H9 (cell line): ENCODE measurements at regions not wholly inside any gene's neighbourhood (a gene's known extent, or its start where the extent isn't known, plus 50 kb on each side); places are given as distances from the start of the nearest gene placed in this dataset.

Source experiments
- DNase-seq: peaks from one replicate; pipeline ENCODE4 v3.0.0-alpha.2; 2017
- H2AFZ ChIP-seq: one replicate; pipeline ENCODE4 v1.6.1; 2013; ENCODE audit warnings: mild to moderate bottlenecking, low read length, control low read depth, moderate library complexity
- H2AK5ac ChIP-seq: 2 replicates; pipeline ENCODE4 v1.6.1; 2013; ENCODE audit warnings: low read length, control low read depth, mixed read lengths; ENCODE audit not compliant: insufficient read length
- H2BK120ac ChIP-seq: one replicate; pipeline ENCODE4 v1.6.1; 2013; ENCODE audit warnings: low read depth, mild to moderate bottlenecking, low read length, control low read depth, inconsistent platforms; ENCODE audit not compliant: poor library complexity, severe bottlenecking
- H2BK12ac ChIP-seq: 2 replicates; pipeline ENCODE4 v1.6.1; 2013; ENCODE audit warnings: low read length, control low read depth, mixed read lengths, low read depth; ENCODE audit not compliant: insufficient read length
- H2BK15ac ChIP-seq: 2 replicates; pipeline ENCODE4 v1.6.1; 2013; ENCODE audit warnings: low read depth, low read length, control low read depth
- H2BK20ac ChIP-seq: one replicate; pipeline ENCODE4 v1.6.1; 2013; ENCODE audit warnings: low read depth, mild to moderate bottlenecking, low read length, control low read depth, inconsistent platforms; ENCODE audit not compliant: poor library complexity, severe bottlenecking
- H2BK5ac ChIP-seq: 2 replicates; pipeline ENCODE4 v1.6.1; 2013; ENCODE audit warnings: low read length, control low read depth, mixed read lengths; ENCODE audit not compliant: insufficient read length
- H3K14ac ChIP-seq: 2 replicates; pipeline ENCODE4 v1.6.1; 2013; ENCODE audit warnings: low read length, control low read depth; ENCODE audit not compliant: insufficient read depth
- H3K18ac ChIP-seq: 2 replicates; pipeline ENCODE4 v1.6.1; 2013; ENCODE audit warnings: low read depth, mild to moderate bottlenecking, mixed read lengths, low read length, control low read depth; ENCODE audit not compliant: insufficient read length
- H3K23ac ChIP-seq: 2 replicates; pipeline ENCODE4 v1.6.1; 2013; ENCODE audit warnings: low read length, control low read depth, mixed read lengths, low read depth; ENCODE audit not compliant: insufficient read length
- H3K23me2 ChIP-seq: 2 replicates; pipeline ENCODE4 v1.6.1; 2013; ENCODE audit warnings: low read depth, mild to moderate bottlenecking, mixed read lengths, low read length, control low read depth; ENCODE audit not compliant: insufficient read length, poor library complexity, severe bottlenecking
- H3K27ac ChIP-seq: 2 replicates; pipeline ENCODE4 v1.5.1; 2013; ENCODE audit warnings: low read length, control low read depth, mixed read lengths, low read depth; ENCODE audit not compliant: insufficient read length
- H3K27me3 ChIP-seq: 2 replicates; pipeline ENCODE4 v1.6.1; 2013; ENCODE audit warnings: low read length, control low read depth, inconsistent platforms; ENCODE audit not compliant: insufficient read depth
- H3K4ac ChIP-seq: 2 replicates; pipeline ENCODE4 v1.6.1; 2013; ENCODE audit warnings: low read depth, mild to moderate bottlenecking, control low read depth, inconsistent platforms, low read length, moderate library complexity
- H3K4me1 ChIP-seq: 2 replicates; pipeline ENCODE4 v1.6.1; 2013; ENCODE audit warnings: low read length, control low read depth, inconsistent platforms; ENCODE audit not compliant: insufficient read depth
- H3K4me2 ChIP-seq: 2 replicates; pipeline ENCODE4 v1.6.1; 2013; ENCODE audit warnings: low read length, control low read depth, mixed read lengths; ENCODE audit not compliant: insufficient read length, insufficient read depth
- H3K56ac ChIP-seq: 2 replicates; pipeline ENCODE4 v1.6.1; 2013; ENCODE audit warnings: low read depth, mild to moderate bottlenecking, mixed read lengths, low read length, control low read depth; ENCODE audit not compliant: insufficient read length
- H3K79me1 ChIP-seq: 2 replicates; pipeline ENCODE4 v1.6.1; 2013; ENCODE audit warnings: low read depth, mild to moderate bottlenecking, moderate library complexity, low read length, control low read depth, inconsistent platforms; ENCODE audit not compliant: insufficient read depth, poor library complexity, severe bottlenecking
- H3K79me2 ChIP-seq: 2 replicates; pipeline ENCODE4 v1.6.1; 2013; ENCODE audit warnings: low read length, control low read depth, inconsistent platforms; ENCODE audit not compliant: insufficient read depth
- H3K9ac ChIP-seq: 2 replicates; pipeline ENCODE4 v1.6.1; 2013; ENCODE audit warnings: low read length, control low read depth, mixed read lengths; ENCODE audit not compliant: insufficient read length; ENCODE audit errors: extremely low read depth
- H3K9me3 ChIP-seq: one replicate; pipeline ENCODE4 v1.6.1; 2013; ENCODE audit warnings: low read depth, low read length, inconsistent platforms; ENCODE audit not compliant: control insufficient read depth
- H3T11ph ChIP-seq: one replicate; pipeline ENCODE4 v1.6.1; 2013; ENCODE audit warnings: mild to moderate bottlenecking, low read length, control low read depth, inconsistent platforms
- H4K20me1 ChIP-seq: one replicate; pipeline ENCODE4 v1.6.1; 2013; ENCODE audit not compliant: control insufficient read depth, insufficient read length, insufficient read depth
- H4K5ac ChIP-seq: 2 replicates; pipeline ENCODE4 v1.6.1; 2013; ENCODE audit warnings: low read depth, mild to moderate bottlenecking, mixed read lengths, low read length, control low read depth; ENCODE audit not compliant: insufficient read length
- H4K8ac ChIP-seq: replicated peaks from 2 replicates; pipeline ENCODE4 v1.6.1; 2013; ENCODE audit warnings: low read length, control low read depth, mixed read lengths, low read depth; ENCODE audit not compliant: insufficient read length
- H4K91ac ChIP-seq: 2 replicates; pipeline ENCODE4 v1.6.1; 2013; ENCODE audit warnings: low read depth, mild to moderate bottlenecking, moderate library complexity, mixed read lengths, low read length, control low read depth; ENCODE audit not compliant: insufficient read length
- H3K27ac Mint-ChIP-seq, 3 experiments: 2 replicates in 2 of 3; 3 replicates in 1 of 3; pipeline ENCODE4 v1.8.0; 2020 to 2021; ENCODE audit warnings: mixed read lengths in 3 of 3, mild to moderate bottlenecking in 1 of 3, moderate library complexity in 1 of 3
- H3K27me3 Mint-ChIP-seq: 2 replicates; pipeline ENCODE4 v1.8.0; 2021; ENCODE audit warnings: low read depth, mild to moderate bottlenecking, moderate library complexity, mixed read lengths
- H3K36me3 Mint-ChIP-seq, 3 experiments: 2 replicates in 2 of 3; 3 replicates in 1 of 3; pipeline ENCODE4 v1.8.0; 2020 to 2021; ENCODE audit warnings: low read depth in 3 of 3, mixed read lengths in 3 of 3; ENCODE audit not compliant: insufficient read depth in 1 of 3
- H3K4me1 Mint-ChIP-seq, 2 experiments: 2 replicates each; pipeline ENCODE4 v1.8.0; 2020; ENCODE audit warnings: mixed read lengths in 2 of 2
- H3K4me3 Mint-ChIP-seq, 2 experiments: 2 replicates in 1 of 2; 3 replicates in 1 of 2; pipeline ENCODE4 v1.8.0; 2020 to 2021; ENCODE audit warnings: mild to moderate bottlenecking in 2 of 2, mixed read lengths in 2 of 2, moderate library complexity in 1 of 2
- H3K9me3 Mint-ChIP-seq, 2 experiments: 2 replicates in 1 of 2; 3 replicates in 1 of 2; pipeline ENCODE4 v1.8.0; 2020; ENCODE audit warnings: mild to moderate bottlenecking in 2 of 2, mixed read lengths in 2 of 2, moderate library complexity in 1 of 2
- WGBS: extraction: QIAGEN DNeasy Blood & Tissue Kit; methylation state at CpG from one replicate; pipeline ENCODE4 v1.1.7; 2013; ENCODE audit warnings: missing lambda C conversion rate, low lambda C conversion rate, mixed read lengths; ENCODE audit not compliant: insufficient read length; ENCODE audit errors: extremely low coverage; 5-methylcytosine and 5-hydroxymethylcytosine counted together
- TF ChIP-seq, protein P1 (sequence below): fragments of 200-600 bp; sonication (generic); conservative IDR thresholded peaks from 3 replicates; pipeline ENCODE4 v1.8.0; 2021; ENCODE audit warnings: antibody characterized with exemption, mild to moderate bottlenecking

DNA sequence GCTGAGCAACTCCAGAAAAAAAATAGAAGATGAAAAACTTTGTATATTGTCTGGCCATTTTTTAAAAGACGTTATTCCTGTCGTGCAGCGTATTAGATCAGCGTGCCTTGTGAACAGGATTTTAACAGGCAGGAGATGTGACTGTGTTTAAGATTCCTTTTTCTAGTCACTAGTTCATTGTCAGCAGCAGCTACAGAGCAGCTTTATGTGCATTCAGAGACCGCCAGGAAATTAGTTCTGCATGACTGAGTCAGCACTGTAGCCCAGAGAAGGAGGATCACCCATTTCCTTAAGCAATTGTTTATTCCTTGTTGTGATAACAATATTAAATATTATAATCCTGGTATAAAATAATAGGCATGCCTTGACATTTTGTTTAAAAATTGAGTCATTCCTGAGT, 75.4 kb upstream of the ADGRB3 start:
- H3K9me3 Mint-ChIP-seq = no peaks in the 10 kb centered on the region
- H3K27ac Mint-ChIP-seq = peak overlapping the region in 2 of 3 experiments; percentile 24 to 96; a peak in 4 of 7 replicates
- Histone ChIP-seq H3K23me2 (no peaks in the 10 kb centered on the region), H2AFZ (no peak overlapping the region), H3K18ac (no peak overlapping the region), H3T11ph (no peak overlapping the region), H3K4me2 (no peak overlapping the region), H3K79me1 (no peaks in the 10 kb centered on the region), H2BK120ac (no peak overlapping the region), H2BK5ac (no peak overlapping the region), H3K4ac (no peak overlapping the region), H3K14ac (no peak overlapping the region), H3K79me2 (no peaks in the 10 kb centered on the region), H3K56ac (no peak overlapping the region), H4K8ac (no peak overlapping the region), H4K91ac (no peak overlapping the region), H3K23ac (no peak overlapping the region), H3K27ac (peak overlapping the region; percentile 74), H3K27me3 (no peaks in the 10 kb centered on the region), H3K9me3 (no peaks in the 10 kb centered on the region), H4K20me1 (no peaks in the 10 kb centered on the region), H4K5ac (no peak overlapping the region), H2BK15ac (no peak overlapping the region), H2BK20ac (no peak overlapping the region), H2BK12ac (no peak overlapping the region), H3K4me1 (no peaks in the 10 kb centered on the region), H2AK5ac (no peak overlapping the region), H3K9ac (no peak overlapping the region)
- no peak for DNase-seq
- no CpG with 5 or more reads among the region's 5 CpGs for WGBS
- H3K27me3 Mint-ChIP-seq = no peaks in the 10 kb centered on the region
- H3K4me3 Mint-ChIP-seq = no peak overlapping the region
- TF ChIP-seq, protein P1, sequence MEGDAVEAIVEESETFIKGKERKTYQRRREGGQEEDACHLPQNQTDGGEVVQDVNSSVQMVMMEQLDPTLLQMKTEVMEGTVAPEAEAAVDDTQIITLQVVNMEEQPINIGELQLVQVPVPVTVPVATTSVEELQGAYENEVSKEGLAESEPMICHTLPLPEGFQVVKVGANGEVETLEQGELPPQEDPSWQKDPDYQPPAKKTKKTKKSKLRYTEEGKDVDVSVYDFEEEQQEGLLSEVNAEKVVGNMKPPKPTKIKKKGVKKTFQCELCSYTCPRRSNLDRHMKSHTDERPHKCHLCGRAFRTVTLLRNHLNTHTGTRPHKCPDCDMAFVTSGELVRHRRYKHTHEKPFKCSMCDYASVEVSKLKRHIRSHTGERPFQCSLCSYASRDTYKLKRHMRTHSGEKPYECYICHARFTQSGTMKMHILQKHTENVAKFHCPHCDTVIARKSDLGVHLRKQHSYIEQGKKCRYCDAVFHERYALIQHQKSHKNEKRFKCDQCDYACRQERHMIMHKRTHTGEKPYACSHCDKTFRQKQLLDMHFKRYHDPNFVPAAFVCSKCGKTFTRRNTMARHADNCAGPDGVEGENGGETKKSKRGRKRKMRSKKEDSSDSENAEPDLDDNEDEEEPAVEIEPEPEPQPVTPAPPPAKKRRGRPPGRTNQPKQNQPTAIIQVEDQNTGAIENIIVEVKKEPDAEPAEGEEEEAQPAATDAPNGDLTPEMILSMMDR = no peak
- no peaks in the 10 kb centered on the region for H3K36me3 Mint-ChIP-seq
- peaks cover 7% of the 10 kb centered on the region in 2 experiments; a peak in 3 of 4 replicates for H3K4me1 Mint-ChIP-seq
